ENCODE measurements at regions not wholly inside any gene's neighbourhood (a gene's known extent, or its start where the extent isn't known, plus 50 kb on each side); places are given as distances from the start of the nearest gene placed in this dataset.

GRCh38 chr11:121841487-121842191, 274.4 kb downstream of the BLID start:
- no peak for TF ChIP-seq CTCF (IDR thresholded peaks at IDR 0.05)
- no peak for TF ChIP-seq POLR2A (IDR thresholded peaks at IDR 0.05)

Measured in vagina (tissue), 2 donors.